ENCODE measurements at regions not wholly inside any gene's neighbourhood (a gene's known extent, or its start where the extent isn't known, plus 50 kb on each side); places are given as distances from the start of the nearest gene placed in this dataset.

DNA sequence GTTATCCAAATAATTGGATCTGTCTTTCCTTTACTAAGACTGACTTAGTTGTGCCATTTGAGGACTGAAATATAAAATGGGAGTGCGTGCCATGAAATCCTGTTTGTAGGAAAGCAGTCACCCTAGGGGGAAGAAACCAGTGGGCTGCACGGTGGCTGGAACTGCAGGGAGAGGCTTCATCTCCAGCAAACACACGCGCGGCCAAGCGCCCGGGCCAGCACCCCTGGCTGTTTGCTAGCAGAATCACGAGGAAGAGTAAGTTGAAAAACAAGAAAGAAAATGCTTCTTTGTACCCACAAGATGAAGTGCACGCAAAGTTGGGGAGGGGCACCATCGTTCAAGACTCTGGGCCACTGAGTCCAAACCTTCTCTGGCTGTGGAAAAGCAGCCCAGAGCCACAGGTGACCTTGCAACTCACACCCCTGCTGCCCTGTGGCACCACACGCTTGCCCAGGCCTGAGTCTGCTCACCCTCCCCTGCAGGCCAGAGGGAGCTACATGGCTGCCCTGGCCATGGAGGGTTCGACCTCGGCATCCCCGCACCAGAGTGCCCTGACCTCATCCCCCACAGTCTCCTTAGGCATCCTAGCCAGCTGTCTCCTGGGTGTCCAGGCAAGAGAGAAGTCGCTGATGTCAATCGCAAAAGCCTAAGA, 55.2 kb downstream of the IRX2 start:
- no peaks in the 10 kb centered on the region for H3K36me3 ChIP-seq (ENCODE audit: low read depth)
- intact Hi-C loops (cut with DNase I, micrococcal nuclease): no loop called here
- H3K4me1 ChIP-seq (ENCODE audit: low read depth): no peaks in the 10 kb centered on the region
- H3K4me3 ChIP-seq: no peak overlapping the region
- DNase-seq (no peak), ATAC-seq (no peak)
- H3K9me3 ChIP-seq: peaks cover 4% of the 10 kb centered on the region
- TF ChIP-seq, protein P1, sequence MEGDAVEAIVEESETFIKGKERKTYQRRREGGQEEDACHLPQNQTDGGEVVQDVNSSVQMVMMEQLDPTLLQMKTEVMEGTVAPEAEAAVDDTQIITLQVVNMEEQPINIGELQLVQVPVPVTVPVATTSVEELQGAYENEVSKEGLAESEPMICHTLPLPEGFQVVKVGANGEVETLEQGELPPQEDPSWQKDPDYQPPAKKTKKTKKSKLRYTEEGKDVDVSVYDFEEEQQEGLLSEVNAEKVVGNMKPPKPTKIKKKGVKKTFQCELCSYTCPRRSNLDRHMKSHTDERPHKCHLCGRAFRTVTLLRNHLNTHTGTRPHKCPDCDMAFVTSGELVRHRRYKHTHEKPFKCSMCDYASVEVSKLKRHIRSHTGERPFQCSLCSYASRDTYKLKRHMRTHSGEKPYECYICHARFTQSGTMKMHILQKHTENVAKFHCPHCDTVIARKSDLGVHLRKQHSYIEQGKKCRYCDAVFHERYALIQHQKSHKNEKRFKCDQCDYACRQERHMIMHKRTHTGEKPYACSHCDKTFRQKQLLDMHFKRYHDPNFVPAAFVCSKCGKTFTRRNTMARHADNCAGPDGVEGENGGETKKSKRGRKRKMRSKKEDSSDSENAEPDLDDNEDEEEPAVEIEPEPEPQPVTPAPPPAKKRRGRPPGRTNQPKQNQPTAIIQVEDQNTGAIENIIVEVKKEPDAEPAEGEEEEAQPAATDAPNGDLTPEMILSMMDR (IDR thresholded peaks at IDR 0.05): no peak

DNA sequence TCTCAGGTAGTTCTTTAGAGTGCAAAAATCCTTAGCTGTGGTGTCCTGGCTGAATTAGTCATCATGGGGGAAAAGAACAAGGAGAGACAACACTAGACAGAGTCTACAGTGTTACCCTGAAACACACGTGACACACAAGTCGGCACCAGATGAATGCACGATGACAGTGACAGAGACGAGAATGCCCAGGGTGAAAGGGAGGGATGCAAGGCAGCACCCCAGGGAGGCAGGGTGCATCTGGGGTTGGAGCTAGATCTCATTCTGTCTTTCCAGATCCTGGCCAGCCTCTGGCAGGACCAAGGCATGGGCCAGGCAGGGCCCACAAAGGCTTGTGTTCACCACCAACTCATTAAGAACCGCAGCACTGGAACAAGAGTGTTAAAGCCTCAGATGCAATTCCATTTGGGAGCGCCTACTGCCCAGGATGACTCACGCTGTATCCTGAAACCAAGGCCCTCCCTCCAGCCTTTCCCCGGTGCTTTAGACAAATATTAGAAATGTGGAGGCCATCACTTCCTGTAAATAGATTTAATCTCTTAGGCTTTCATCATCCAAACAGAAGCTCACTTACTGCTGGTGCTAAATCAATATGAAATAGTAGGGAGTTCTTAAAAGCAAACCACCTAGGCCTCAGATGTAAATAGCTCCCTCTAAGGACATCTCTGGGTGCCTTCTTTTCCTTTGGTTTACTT, 56.1 kb downstream of the IRX2 start:
- TF ChIP-seq, protein P1 (IDR thresholded peaks at IDR 0.05): no peak
- Histone ChIP-seq H3K9me3 (peaks cover 4% of the 10 kb centered on the region), H3K4me3 (no peak overlapping the region), H3K4me1 (ENCODE audit: low read depth) (no peaks in the 10 kb centered on the region), H3K36me3 (ENCODE audit: low read depth) (no peaks in the 10 kb centered on the region)
- no peak for ATAC-seq
- intact Hi-C loops (cut with DNase I, micrococcal nuclease): no loop called here
- DNase-seq: no peak

DNA sequence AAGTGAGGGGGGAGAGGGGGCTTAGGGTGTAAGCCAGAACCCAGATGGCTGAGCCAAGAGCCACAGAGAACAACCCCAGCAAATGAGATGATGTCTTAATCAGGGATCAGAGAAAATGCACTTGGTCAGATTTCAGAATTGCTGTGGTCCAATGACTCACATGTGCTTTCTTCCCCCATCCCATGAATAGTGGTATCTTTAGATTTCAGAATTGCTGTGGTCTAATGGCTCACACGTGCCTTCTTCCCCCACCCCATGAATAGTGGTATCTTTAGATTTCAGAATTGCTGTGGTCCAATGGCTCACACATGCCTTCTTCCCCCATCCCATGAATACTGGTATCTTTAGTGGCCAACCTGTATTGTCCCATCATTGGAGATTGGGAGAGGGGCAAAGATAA, 59.9 kb downstream of the IRX2 start:
- ATAC-seq: no peak
- Histone ChIP-seq H3K9me3 (peaks cover 4% of the 10 kb centered on the region), H3K36me3 (ENCODE audit: low read depth) (no peaks in the 10 kb centered on the region), H3K4me1 (ENCODE audit: low read depth) (no peaks in the 10 kb centered on the region), H3K4me3 (no peak overlapping the region)
- TF ChIP-seq, protein P1 (IDR thresholded peaks at IDR 0.05): no peak
- intact Hi-C loops (cut with DNase I, micrococcal nuclease): no loop called here
- no peak for DNase-seq

- Histone ChIP-seq H3K4me1 (ENCODE audit: low read depth) (no peaks in the 10 kb centered on the region), H3K9me3 (peaks cover 4% of the 10 kb centered on the region), H3K36me3 (ENCODE audit: low read depth) (no peaks in the 10 kb centered on the region), H3K4me3 (no peak overlapping the region)
- ATAC-seq (no peak), DNase-seq (no peak)
- intact Hi-C loops (cut with DNase I, micrococcal nuclease): no loop called here
- TF ChIP-seq, protein P1 (IDR thresholded peaks at IDR 0.05): no peak
These were observed 61.2 kb downstream of the IRX2 start for GRCh38 chr5:2690293-2690692.

DNA sequence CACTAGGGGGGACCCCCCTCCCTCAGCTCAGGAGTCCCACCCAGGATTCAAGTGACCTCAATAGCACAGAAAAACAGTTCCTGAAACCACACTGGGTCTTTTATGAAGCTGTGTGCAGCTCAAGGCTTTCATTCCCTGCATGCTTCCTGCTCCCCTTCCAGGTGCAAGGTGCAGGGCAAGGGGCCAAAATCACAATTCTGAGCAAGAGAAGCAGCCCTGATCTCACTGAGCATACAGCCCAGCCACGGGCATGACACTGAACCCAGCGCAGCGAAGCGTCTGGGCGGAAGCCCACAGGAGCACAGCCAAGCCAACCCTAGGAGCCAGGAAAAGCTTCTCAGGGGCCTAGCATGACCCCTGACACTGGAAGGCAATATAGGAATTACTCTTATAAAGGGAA, 62.9 kb downstream of the IRX2 start:
- TF ChIP-seq, protein P1 (IDR thresholded peaks at IDR 0.05): no peak
- H3K4me1 ChIP-seq (ENCODE audit: low read depth): no peaks in the 10 kb centered on the region
- DNase-seq: no peak
- no peak overlapping the region for H3K4me3 ChIP-seq
- H3K9me3 ChIP-seq: peaks cover 4% of the 10 kb centered on the region
- intact Hi-C loops (cut with DNase I, micrococcal nuclease): no loop called here
- H3K36me3 ChIP-seq (ENCODE audit: low read depth): no peaks in the 10 kb centered on the region
- ATAC-seq: no peak

Measured in mucosa of descending colon (tissue), 3 donors.